OCI-LY1 (cell line): ENCODE measurements at regions not wholly inside any gene's neighbourhood (a gene's known extent, or its start where the extent isn't known, plus 50 kb on each side); places are given as distances from the start of the nearest gene placed in this dataset.

Source experiments
- CTCF ChIP-seq: fragments of 200-600 bp; sonication (generic), shearing (Covaris generic); IDR thresholded peaks from 2 replicates; pipeline ENCODE4 v1.5.1; 2017; ENCODE audit warnings: mild to moderate bottlenecking, antibody characterized with exemption, low read length, moderate library complexity, mixed read lengths
- EZH2 ChIP-seq: fragments of 200-600 bp; sonication (generic), shearing (Covaris generic); IDR thresholded peaks from 2 replicates; pipeline ENCODE4 v1.8.0; 2017; ENCODE audit warnings: borderline replicate concordance, mixed run types, mild to moderate bottlenecking, antibody characterized with exemption, low read length, moderate library complexity, mixed read lengths

DNA sequence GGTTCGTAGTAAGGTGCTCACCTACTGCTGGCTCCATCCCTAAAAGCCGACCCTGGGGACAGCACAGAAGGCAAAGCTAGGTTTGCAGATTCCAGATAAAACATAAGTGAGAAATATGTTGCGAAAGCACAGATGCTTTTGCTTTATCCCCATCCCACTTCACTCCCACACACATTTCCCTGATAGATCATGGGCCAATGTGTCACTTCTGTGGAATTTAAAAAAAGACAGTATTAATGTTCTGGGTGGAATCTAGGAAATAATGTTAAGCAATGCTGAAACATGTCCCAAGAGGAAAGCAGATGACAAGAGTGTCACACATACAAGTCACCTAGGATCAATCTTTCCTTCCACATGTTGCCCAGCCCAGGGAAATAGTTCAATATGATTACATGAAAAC lies 661.0 kb upstream of the MIR17HG start:
- no peak for TF ChIP-seq CTCF
- no peak for TF ChIP-seq EZH2
